Right lobe of liver (tissue), 6 donors: ENCODE measurements at regions not wholly inside any gene's neighbourhood (a gene's known extent, or its start where the extent isn't known, plus 50 kb on each side); places are given as distances from the start of the nearest gene placed in this dataset.

ENCODE experiments used
- ATAC-seq, 4 donors: fragments of 200-7000 bp; cut with Tn5 transposase; one replicate each; pipeline ENCODE4 v1.9.1; 2020; ENCODE audit warnings: mild to moderate bottlenecking in 4 of 4, moderate library complexity in 4 of 4
- DNase-seq, 3 donors: peaks; one replicate each; pipeline ENCODE4 v3.0.0-alpha.2; 2020
- H3K27ac ChIP-seq, 3 donors: fragments of 200-600 bp; one replicate each; pipeline ENCODE4 v1.8.0; 2022
- H3K27me3 ChIP-seq, 2 donors: fragments of 200-600 bp; one replicate each; pipeline ENCODE4 v1.8.0; 2022
- H3K36me3 ChIP-seq, 4 donors: fragments of 200-600 bp; sonication (generic) in 1 of 4; one replicate each; pipeline versions ENCODE4 v1.5.1 to v1.8.0; 2017 to 2022; ENCODE audit warnings: control low read depth in 1 of 4
- H3K4me1 ChIP-seq, 4 donors: fragments of 200-600 bp; sonication (generic) in 1 of 4; one replicate each; pipeline versions ENCODE4 v1.5.1 to v1.8.0; 2017 to 2022; ENCODE audit warnings: control low read depth in 1 of 4
- H3K4me3 ChIP-seq, 3 donors: fragments of 200-600 bp; one replicate each; pipeline ENCODE4 v1.8.0; 2022
- H3K9me3 ChIP-seq, 4 donors: fragments of 200-600 bp; sonication (generic) in 1 of 4; one replicate each; pipeline versions ENCODE4 v1.5.1 to v1.8.0; 2017 to 2022; ENCODE audit warnings: control low read depth in 1 of 4
- CTCF ChIP-seq, 4 donors: fragments of 200-600 bp in 3 of 4; fragments of 450-650 bp in 1 of 4; IDR thresholded peaks; one replicate each; pipeline versions ENCODE4 v1.5.1 to v1.8.0; 2016 to 2022; ENCODE audit warnings: antibody characterized with exemption in 4 of 4, mild to moderate bottlenecking in 2 of 4
- POLR2A ChIP-seq: fragments of 450-650 bp; IDR thresholded peaks from one replicate; pipeline ENCODE4 v1.6.1; 2017; ENCODE audit warnings: antibody characterized with exemption, mild to moderate bottlenecking
- whole genome bisulfite sequencing: methylation state at CpG from one replicate; pipeline ENCODE4 v1.1.6; 2018; ENCODE audit warnings: low coverage, low lambda C conversion rate; ENCODE audit not compliant: insufficient coverage; ENCODE audit errors: missing lambda C conversion rate; 5-methylcytosine and 5-hydroxymethylcytosine counted together
- intact Hi-C, 2 donors: fragments of 100-400 bp; cut with DNase I; formaldehyde crosslinking; loops; one replicate each; pipeline versions ENCODE4 v1.11.2 to v1.14.1; 2022
- donor health status: DM: no; HTN: yes; CAD: no.
- donor health status: DM: no; HTN: no; CAD: no.
- donor health status: DM: no; HTN: no; CAD: no.
- donor health status: DM: no; HTN: yes; CAD: no.
- donor health status: DM: no; HTN: yes; CAD: no.

GRCh38 chr3:66928252-66928651 is 69.9 kb upstream of the KBTBD8 start:
- ATAC-seq (no peak), DNase-seq (no peak)
- no peak overlapping the region for H3K4me3 ChIP-seq
- H3K4me1 ChIP-seq = peaks cover 0 to 8% (median 0%) of the 10 kb centered on the region in 4 donors
- no peaks in the 10 kb centered on the region for H3K27me3 ChIP-seq
- intact Hi-C loops = no loop called here
- no peaks in the 10 kb centered on the region for H3K36me3 ChIP-seq
- WGBS = 58% methylated on average over 2 of the region's 2 CpGs
- TF ChIP-seq POLR2A (no peak), CTCF (IDR thresholded peaks at IDR 0.05) (no peak)
- no peaks in the 10 kb centered on the region for H3K9me3 ChIP-seq
- no peak overlapping the region for H3K27ac ChIP-seq

GRCh38 chr3:66931291-66931690 is 66.8 kb upstream of the KBTBD8 start:
- no peak overlapping the region for H3K4me3 ChIP-seq
- H3K27me3 ChIP-seq = no peaks in the 10 kb centered on the region
- H3K9me3 ChIP-seq = no peaks in the 10 kb centered on the region
- ATAC-seq (no peak), DNase-seq (no peak)
- intact Hi-C loops = no loop called here
- no peak overlapping the region for H3K27ac ChIP-seq
- H3K4me1 ChIP-seq = peaks cover 0 to 8% (median 0%) of the 10 kb centered on the region in 4 donors
- H3K36me3 ChIP-seq = no peaks in the 10 kb centered on the region
- 36% methylated on average over 5 of the region's 5 CpGs for WGBS
- no peak for TF ChIP-seq POLR2A

GRCh38 chr3:66931699-66932098 is 66.4 kb upstream of the KBTBD8 start:
- Histone ChIP-seq H3K4me3 (no peak overlapping the region), H3K4me1 (peaks cover 0 to 8% (median 0%) of the 10 kb centered on the region in 4 donors), H3K36me3 (no peaks in the 10 kb centered on the region), H3K27ac (no peak overlapping the region), H3K27me3 (no peaks in the 10 kb centered on the region), H3K9me3 (no peaks in the 10 kb centered on the region)
- intact Hi-C loops = no loop called here
- TF ChIP-seq POLR2A (no peak), CTCF (IDR thresholded peaks at IDR 0.05) (no peak)
- 45% methylated on average over 1 of the region's 1 CpG for WGBS
- DNase-seq (no peak), ATAC-seq (no peak)

GRCh38 chr3:66933233-66933632 is 64.9 kb upstream of the KBTBD8 start:
- no peaks in the 10 kb centered on the region for H3K27me3 ChIP-seq
- H3K4me1 ChIP-seq = peaks cover 0 to 8% (median 0%) of the 10 kb centered on the region in 4 donors
- intact Hi-C loops = no loop called here
- no peaks in the 10 kb centered on the region for H3K9me3 ChIP-seq
- H3K4me3 ChIP-seq = no peak overlapping the region
- ATAC-seq (no peak), DNase-seq (no peak)
- TF ChIP-seq CTCF (IDR thresholded peaks at IDR 0.05) = no peak
- TF ChIP-seq POLR2A = no peak
- H3K36me3 ChIP-seq = no peaks in the 10 kb centered on the region
- no peak overlapping the region for H3K27ac ChIP-seq

- Histone ChIP-seq H3K4me3 (no peak overlapping the region), H3K4me1 (peaks cover 0 to 11% (median 0%) of the 10 kb centered on the region in 4 donors), H3K9me3 (no peaks in the 10 kb centered on the region), H3K27ac (no peak overlapping the region), H3K27me3 (no peaks in the 10 kb centered on the region), H3K36me3 (no peaks in the 10 kb centered on the region)
- 42% methylated on average over 1 of the region's 1 CpG for WGBS
- ATAC-seq (no peak), DNase-seq (no peak)
- TF ChIP-seq POLR2A (no peak), CTCF (IDR thresholded peaks at IDR 0.05) (no peak)
- intact Hi-C loops = no loop called here
Measured at GRCh38 chr3:66934041-66934440, 64.1 kb upstream of the KBTBD8 start.
